ENCODE measurements at regions not wholly inside any gene's neighbourhood (a gene's known extent, or its start where the extent isn't known, plus 50 kb on each side); places are given as distances from the start of the nearest gene placed in this dataset.

- no peak for DNase-seq (ENCODE audit: low spot score)
- ATAC-seq (ENCODE audit: low FRiP score), result no peak
- no peak for TF ChIP-seq CTCF (IDR thresholded peaks at IDR 0.05)
Observed at GRCh38 chr9:134487066-134487710, 154.4 kb upstream of the COL5A1 start.

GRCh38 chr9:134488331-134489280 lies 153.0 kb upstream of the COL5A1 start:
- no peak for TF ChIP-seq CTCF (IDR thresholded peaks at IDR 0.05)
- DNase-seq (ENCODE audit: low spot score) (no peak), ATAC-seq (ENCODE audit: low FRiP score) (no peak)

- no peak for TF ChIP-seq CTCF (IDR thresholded peaks at IDR 0.05)
- ATAC-seq (ENCODE audit: low FRiP score) (no peak), DNase-seq (ENCODE audit: low spot score) (no peak)
Observed at GRCh38 chr9:134489621-134490408, 151.8 kb upstream of the COL5A1 start.

- DNase-seq (ENCODE audit: low spot score) (no peak), ATAC-seq (ENCODE audit: low FRiP score) (no peak)
- TF ChIP-seq CTCF (IDR thresholded peaks at IDR 0.05), result no peak
Observed at GRCh38 chr9:134490446-134490845, 151.2 kb upstream of the COL5A1 start.

GRCh38 chr9:134491196-134491835 lies 150.3 kb upstream of the COL5A1 start:
- TF ChIP-seq CTCF (IDR thresholded peaks at IDR 0.05), result no peak
- ATAC-seq (ENCODE audit: low FRiP score) (no peak), DNase-seq (ENCODE audit: low spot score) (no peak)

- ATAC-seq (ENCODE audit: low FRiP score) (no peak), DNase-seq (ENCODE audit: low spot score) (no peak)
- TF ChIP-seq CTCF (IDR thresholded peaks at IDR 0.05), result no peak
Observed at GRCh38 chr9:134491856-134492255, 149.7 kb upstream of the COL5A1 start.
